ENCODE measurements at regions not wholly inside any gene's neighbourhood (a gene's known extent, or its start where the extent isn't known, plus 50 kb on each side); places are given as distances from the start of the nearest gene placed in this dataset.
A peak's percentile ranks its signal among the peaks of the same experiment; 100 is the strongest.

- H3K9me3 Mint-ChIP-seq, result no peaks in the 10 kb centered on the region
- no peaks in the 10 kb centered on the region for H3K36me3 Mint-ChIP-seq (ENCODE audit: low read depth)
- H3K27ac Mint-ChIP-seq (ENCODE audit: unreplicated experiment), result no peak overlapping the region
- TF ChIP-seq, protein P1, sequence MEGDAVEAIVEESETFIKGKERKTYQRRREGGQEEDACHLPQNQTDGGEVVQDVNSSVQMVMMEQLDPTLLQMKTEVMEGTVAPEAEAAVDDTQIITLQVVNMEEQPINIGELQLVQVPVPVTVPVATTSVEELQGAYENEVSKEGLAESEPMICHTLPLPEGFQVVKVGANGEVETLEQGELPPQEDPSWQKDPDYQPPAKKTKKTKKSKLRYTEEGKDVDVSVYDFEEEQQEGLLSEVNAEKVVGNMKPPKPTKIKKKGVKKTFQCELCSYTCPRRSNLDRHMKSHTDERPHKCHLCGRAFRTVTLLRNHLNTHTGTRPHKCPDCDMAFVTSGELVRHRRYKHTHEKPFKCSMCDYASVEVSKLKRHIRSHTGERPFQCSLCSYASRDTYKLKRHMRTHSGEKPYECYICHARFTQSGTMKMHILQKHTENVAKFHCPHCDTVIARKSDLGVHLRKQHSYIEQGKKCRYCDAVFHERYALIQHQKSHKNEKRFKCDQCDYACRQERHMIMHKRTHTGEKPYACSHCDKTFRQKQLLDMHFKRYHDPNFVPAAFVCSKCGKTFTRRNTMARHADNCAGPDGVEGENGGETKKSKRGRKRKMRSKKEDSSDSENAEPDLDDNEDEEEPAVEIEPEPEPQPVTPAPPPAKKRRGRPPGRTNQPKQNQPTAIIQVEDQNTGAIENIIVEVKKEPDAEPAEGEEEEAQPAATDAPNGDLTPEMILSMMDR (conservative IDR thresholded peaks at IDR 0.05), result no peak
- DNase-seq (ENCODE audit: low read depth, low spot score), result no peak
- no peaks in the 10 kb centered on the region for H3K4me1 Mint-ChIP-seq
- H3K4me3 Mint-ChIP-seq, result no peak overlapping the region
- H3K27me3 Mint-ChIP-seq (ENCODE audit: low read depth), result peaks cover 8% of the 10 kb centered on the region
These were observed 1289.6 kb downstream of the TBC1D22A start for GRCh38 chr22:48051796-48052620.

- no peaks in the 10 kb centered on the region for H3K36me3 Mint-ChIP-seq (ENCODE audit: low read depth)
- H3K27me3 Mint-ChIP-seq (ENCODE audit: low read depth), result peaks cover 2% of the 10 kb centered on the region
- no peak for DNase-seq (ENCODE audit: low read depth, low spot score)
- H3K4me1 Mint-ChIP-seq, result no peaks in the 10 kb centered on the region
- no peak overlapping the region for H3K27ac Mint-ChIP-seq (ENCODE audit: unreplicated experiment)
- TF ChIP-seq, protein P1 (conservative IDR thresholded peaks at IDR 0.05), result no peak
- no peak overlapping the region for H3K4me3 Mint-ChIP-seq
- H3K9me3 Mint-ChIP-seq, result no peaks in the 10 kb centered on the region
These were observed 1288.4 kb downstream of the TBC1D22A start for GRCh38 chr22:48050836-48051235.

DNA sequence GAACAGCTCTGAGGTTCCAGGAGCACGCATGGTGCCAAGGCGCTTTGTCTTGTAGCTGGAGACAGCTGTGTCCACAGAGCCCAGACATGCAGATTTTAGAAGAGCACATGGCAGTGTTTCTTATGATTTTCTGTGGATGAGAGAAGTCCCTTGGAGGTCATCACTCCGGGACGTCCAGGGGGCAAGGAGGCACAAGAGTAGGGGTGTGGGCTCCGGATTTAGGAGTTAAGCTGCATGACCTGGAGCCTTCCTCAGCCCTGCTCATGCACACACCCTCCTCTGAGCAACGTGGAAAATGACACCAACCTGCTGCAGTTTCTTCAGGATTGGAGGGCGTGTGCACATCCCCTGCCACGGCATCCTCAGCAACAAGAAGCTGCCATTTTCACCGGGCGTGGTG lies 1286.7 kb downstream of the TBC1D22A start:
- DNase-seq (ENCODE audit: low read depth, low spot score), result no peak
- TF ChIP-seq, protein P1 (conservative IDR thresholded peaks at IDR 0.05), result no peak
- Mint-ChIP-seq H3K27ac (ENCODE audit: unreplicated experiment) (no peak overlapping the region), H3K36me3 (ENCODE audit: low read depth) (no peaks in the 10 kb centered on the region), H3K4me1 (no peaks in the 10 kb centered on the region), H3K4me3 (no peak overlapping the region), H3K27me3 (ENCODE audit: low read depth) (peaks cover 4% of the 10 kb centered on the region), H3K9me3 (no peaks in the 10 kb centered on the region)

DNA sequence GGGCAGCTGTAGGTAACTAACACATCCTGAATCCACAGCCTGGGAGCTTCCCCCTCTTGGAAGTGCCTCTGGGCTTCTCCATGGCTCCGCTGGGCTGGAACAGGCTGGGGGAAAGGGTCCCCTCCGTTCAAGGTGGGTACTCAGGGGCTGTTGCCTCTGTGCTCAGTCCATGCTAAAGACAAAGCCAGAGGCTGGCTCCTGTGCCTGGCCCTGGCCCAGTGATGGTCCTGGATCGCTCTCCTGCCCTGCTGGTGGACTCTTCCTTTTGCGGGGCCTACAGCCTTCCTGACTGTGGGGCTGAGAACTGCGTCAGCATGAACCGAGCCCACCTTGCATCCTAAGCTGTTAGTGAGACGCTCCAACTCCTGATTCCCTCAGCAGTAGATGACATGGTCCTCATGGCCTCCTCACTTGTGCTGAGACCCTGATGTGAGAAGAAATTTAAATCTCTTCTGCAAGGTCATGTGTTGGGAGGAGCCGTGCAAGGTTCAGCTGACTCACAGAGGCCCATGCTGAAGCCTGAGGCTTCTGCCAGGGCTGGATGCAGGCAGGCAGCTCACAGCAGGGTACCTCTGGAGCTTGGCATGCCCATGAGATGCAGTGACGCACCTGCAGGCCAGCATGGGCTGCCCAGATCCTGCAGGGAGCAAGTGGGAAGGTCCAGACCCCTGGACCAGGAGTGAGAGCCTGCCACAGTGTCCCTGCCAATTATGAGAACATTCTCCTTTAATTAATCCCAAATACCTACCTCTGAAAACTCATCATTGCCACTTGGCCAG lies 1285.5 kb downstream of the TBC1D22A start:
- TF ChIP-seq, protein P1 (conservative IDR thresholded peaks at IDR 0.05), result no peak
- Mint-ChIP-seq H3K9me3 (no peaks in the 10 kb centered on the region), H3K36me3 (ENCODE audit: low read depth) (no peaks in the 10 kb centered on the region), H3K4me3 (no peak overlapping the region), H3K27me3 (ENCODE audit: low read depth) (peaks cover 8% of the 10 kb centered on the region), H3K4me1 (no peaks in the 10 kb centered on the region), H3K27ac (ENCODE audit: unreplicated experiment) (peak overlapping the region; percentile 43)
- no peak for DNase-seq (ENCODE audit: low read depth, low spot score)

DNA sequence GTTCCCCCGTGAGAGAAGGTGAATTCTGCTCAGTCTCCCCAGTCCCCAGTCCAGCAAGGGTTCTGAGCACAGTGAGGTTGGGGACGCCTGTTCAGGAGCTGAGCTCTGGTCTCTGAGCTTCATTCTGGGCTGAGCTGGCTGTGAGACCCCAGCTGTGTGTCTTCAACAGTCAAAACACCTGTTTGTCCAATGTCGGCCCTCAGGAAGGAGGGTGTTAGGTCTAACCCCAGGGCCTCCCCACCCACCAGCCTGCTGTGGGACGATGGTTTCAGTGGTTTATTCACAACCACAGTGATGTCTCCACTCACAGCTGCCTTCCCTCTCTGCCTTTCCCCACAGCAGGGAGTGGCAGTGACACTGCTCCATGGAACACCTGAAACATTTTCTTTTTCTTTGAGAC lies 1282.9 kb downstream of the TBC1D22A start:
- DNase-seq (ENCODE audit: low read depth, low spot score), result no peak
- no peak overlapping the region for H3K27ac Mint-ChIP-seq (ENCODE audit: unreplicated experiment)
- H3K27me3 Mint-ChIP-seq (ENCODE audit: low read depth), result peaks cover 15% of the 10 kb centered on the region
- no peaks in the 10 kb centered on the region for H3K36me3 Mint-ChIP-seq (ENCODE audit: low read depth)
- no peaks in the 10 kb centered on the region for H3K4me1 Mint-ChIP-seq
- H3K9me3 Mint-ChIP-seq, result no peaks in the 10 kb centered on the region
- H3K4me3 Mint-ChIP-seq, result no peak overlapping the region
- TF ChIP-seq, protein P1 (conservative IDR thresholded peaks at IDR 0.05), result no peak

Data from neural crest cell (in vitro differentiated cells).